Esophagus squamous epithelium (tissue), 4 donors: ENCODE measurements at regions not wholly inside any gene's neighbourhood (a gene's known extent, or its start where the extent isn't known, plus 50 kb on each side); places are given as distances from the start of the nearest gene placed in this dataset.

Experiments
- CTCF ChIP-seq, 6 experiments: fragments of 450-650 bp in 4 of 6; fragments of 200-600 bp in 2 of 6; sonication (generic) in 2 of 6; IDR thresholded peaks; one replicate each; pipeline ENCODE4 v1.5.1; 2016 to 2019; ENCODE audit warnings: antibody characterized with exemption in 6 of 6, mild to moderate bottlenecking in 4 of 6, moderate library complexity in 4 of 6
- POLR2A ChIP-seq, 4 donors: fragments of 450-650 bp; IDR thresholded peaks; one replicate each; pipeline ENCODE4 v1.6.1; 2017; ENCODE audit warnings: antibody characterized with exemption in 4 of 4, mild to moderate bottlenecking in 4 of 4, moderate library complexity in 3 of 4

- TF ChIP-seq CTCF (IDR thresholded peaks at IDR 0.05) (no peak), POLR2A (IDR thresholded peaks at IDR 0.05) (no peak)
These were observed 216.0 kb downstream of the GABRG2 start for GRCh38 chr5:162283609-162284008.
